SU-DHL-6 (cell line): ENCODE measurements at regions not wholly inside any gene's neighbourhood (a gene's known extent, or its start where the extent isn't known, plus 50 kb on each side); places are given as distances from the start of the nearest gene placed in this dataset.

Source experiments
- H2AFZ ChIP-seq: fragments of 200-600 bp; sonication (generic); 2 replicates; pipeline ENCODE4 v1.6.1; 2014; ENCODE audit warnings: low read depth, mild to moderate bottlenecking, moderate library complexity, mixed read lengths, antibody characterized with exemption, low read length; ENCODE audit not compliant: severe bottlenecking
- H3F3A ChIP-seq: fragments of 200-600 bp; shearing (Covaris generic); 2 replicates; pipeline ENCODE4 v1.6.0; 2016; ENCODE audit warnings: antibody characterized with exemption, mild to moderate bottlenecking; ENCODE audit not compliant: insufficient read depth
- H3K27ac ChIP-seq: fragments of 200-600 bp; sonication (generic); 2 replicates; pipeline ENCODE4 v1.5.1; 2016; ENCODE audit warnings: low read depth, mild to moderate bottlenecking, low read length, moderate library complexity, mixed read lengths
- H3K27me3 ChIP-seq: fragments of 200-600 bp; sonication (generic), shearing (Covaris generic); 2 replicates; pipeline ENCODE4 v1.6.0; 2014; ENCODE audit warnings: mild to moderate bottlenecking, low read length
- H3K36me3 ChIP-seq: fragments of 200-600 bp; sonication (generic); 2 replicates; pipeline ENCODE4 v1.6.1; 2014; ENCODE audit warnings: mild to moderate bottlenecking, low read length, mixed read lengths
- H3K4me2 ChIP-seq: fragments of 300-600, 200-600 bp; shearing (Covaris generic), sonication (generic); 2 replicates; pipeline ENCODE4 v1.6.0; 2014; ENCODE audit warnings: low read length, low read depth, mild to moderate bottlenecking; ENCODE audit not compliant: poor library complexity, severe bottlenecking
- H3K4me3 ChIP-seq: fragments of 200-600 bp; sonication (generic); 2 replicates; pipeline ENCODE4 v1.5.1; 2014; ENCODE audit warnings: antibody characterized with exemption, low read length, mild to moderate bottlenecking, mixed read lengths; ENCODE audit not compliant: insufficient read depth, poor library complexity, severe bottlenecking
- H3K79me2 ChIP-seq: fragments of 200-600 bp; sonication (generic); 2 replicates; pipeline ENCODE4 v1.6.1; 2014; ENCODE audit warnings: mild to moderate bottlenecking, low read length, moderate library complexity; ENCODE audit not compliant: insufficient read depth
- H3K9ac ChIP-seq: fragments of 200-600 bp; sonication (generic); 2 replicates; pipeline ENCODE4 v1.7.0; 2014; ENCODE audit warnings: mild to moderate bottlenecking, low read length
- H3K9me2 ChIP-seq: fragments of 200-600 bp; sonication (generic); replicated peaks from 2 replicates; pipeline ENCODE4 v1.6.1; 2014; ENCODE audit warnings: low read length; ENCODE audit not compliant: insufficient read depth
- H3K9me3 ChIP-seq: fragments of 200-600 bp; sonication (generic); 2 replicates; pipeline ENCODE4 v1.6.1; 2014; ENCODE audit warnings: low read length, mixed read lengths; ENCODE audit not compliant: insufficient read depth
- H4K20me1 ChIP-seq: fragments of 200-600 bp; sonication (generic); 2 replicates; pipeline ENCODE4 v1.6.1; 2014; ENCODE audit warnings: low read depth, mild to moderate bottlenecking, antibody characterized with exemption, low read length, moderate library complexity, mixed read lengths
- CTCF ChIP-seq: fragments of 200-600 bp; sonication (generic); IDR thresholded peaks from one replicate; pipeline ENCODE4 v1.5.1; 2017; ENCODE audit warnings: antibody characterized with exemption, mild to moderate bottlenecking, low read length, moderate library complexity; ENCODE audit not compliant: insufficient read depth, poor library complexity, severe bottlenecking
- EZH2phosphoT487 ChIP-seq: fragments of 200-600 bp; sonication (generic), shearing (Covaris generic); conservative IDR thresholded peaks from 2 replicates; pipeline ENCODE4 v1.6.1; 2018; ENCODE audit warnings: mild to moderate bottlenecking, antibody characterized with exemption, low read length, moderate library complexity, mixed read lengths

GRCh38 chr4:177907736-177908424 lies 465.6 kb upstream of the AGA start:
- TF ChIP-seq EZH2phosphoT487, result no peak
- TF ChIP-seq CTCF, result no peak
- H2AFZ ChIP-seq, result no peak overlapping the region

GRCh38 chr4:177921715-177922114 lies 479.5 kb upstream of the AGA start:
- no peaks in the 10 kb centered on the region for H3K79me2 ChIP-seq
- H3F3A ChIP-seq, result no peaks in the 10 kb centered on the region
- H3K36me3 ChIP-seq, result no peaks in the 10 kb centered on the region
- H4K20me1 ChIP-seq, result no peaks in the 10 kb centered on the region
- no peaks in the 10 kb centered on the region for H3K9me2 ChIP-seq
- H3K27me3 ChIP-seq, result no peaks in the 10 kb centered on the region
- no peak overlapping the region for H3K27ac ChIP-seq
- no peaks in the 10 kb centered on the region for H3K9me3 ChIP-seq
- no peak overlapping the region for H2AFZ ChIP-seq
- no peak for TF ChIP-seq EZH2phosphoT487
- no peak for TF ChIP-seq CTCF
- no peak overlapping the region for H3K4me3 ChIP-seq
- no peak overlapping the region for H3K4me2 ChIP-seq
- no peak overlapping the region for H3K9ac ChIP-seq

More at GRCh38 chr4:177907736-177908424, 465.6 kb upstream of the AGA start:
- H3K36me3 ChIP-seq, result no peaks in the 10 kb centered on the region
- H3K27ac ChIP-seq, result no peak overlapping the region
- no peaks in the 10 kb centered on the region for H3F3A ChIP-seq
- H3K9ac ChIP-seq, result no peak overlapping the region
- no peaks in the 10 kb centered on the region for H3K79me2 ChIP-seq
- H3K9me3 ChIP-seq, result no peaks in the 10 kb centered on the region
- no peaks in the 10 kb centered on the region for H4K20me1 ChIP-seq
- no peaks in the 10 kb centered on the region for H3K9me2 ChIP-seq
- no peak overlapping the region for H3K4me3 ChIP-seq
- no peaks in the 10 kb centered on the region for H3K27me3 ChIP-seq
- H3K4me2 ChIP-seq, result no peak overlapping the region

GRCh38 chr4:177923888-177924287 lies 481.7 kb upstream of the AGA start:
- Histone ChIP-seq H3K27ac (no peak overlapping the region), H2AFZ (no peak overlapping the region), H3F3A (no peaks in the 10 kb centered on the region), H3K9me3 (no peaks in the 10 kb centered on the region), H4K20me1 (no peaks in the 10 kb centered on the region), H3K4me2 (no peak overlapping the region), H3K4me3 (no peak overlapping the region), H3K79me2 (no peaks in the 10 kb centered on the region), H3K9ac (no peak overlapping the region), H3K36me3 (no peaks in the 10 kb centered on the region), H3K27me3 (no peaks in the 10 kb centered on the region), H3K9me2 (no peaks in the 10 kb centered on the region)
- TF ChIP-seq CTCF (no peak), EZH2phosphoT487 (no peak)
